T-helper 2 cell treated with Interferon-gamma antibody and Interleukin-4, amounts not matched to agents 5 μg/mL and 100 μg/mL, for 36 hours (primary cell): ENCODE measurements at regions not wholly inside any gene's neighbourhood (a gene's known extent, or its start where the extent isn't known, plus 50 kb on each side); places are given as distances from the start of the nearest gene placed in this dataset.
"Not testable (repeated sequence)": the region's sequence is repeated elsewhere in the genome, so short reads cannot be mapped to it uniquely, and the experiment has no call there.

Source experiments
- DNase-seq: peaks from one replicate; pipeline ENCODE4 v3.0.0; 2021; ENCODE audit warnings: low spot score
- H3K27ac Mint-ChIP-seq: one replicate; pipeline ENCODE4 v1.8.0; 2021; ENCODE audit warnings: mild to moderate bottlenecking, mixed read lengths
- H3K27me3 Mint-ChIP-seq: one replicate; pipeline ENCODE4 v1.8.0; 2021; ENCODE audit warnings: low read depth, mixed read lengths
- H3K36me3 Mint-ChIP-seq: one replicate; pipeline ENCODE4 v1.8.0; 2021; ENCODE audit warnings: low read depth, mixed read lengths
- H3K4me1 Mint-ChIP-seq: one replicate; pipeline ENCODE4 v1.8.0; 2021; ENCODE audit warnings: low read depth, mixed read lengths
- H3K4me3 Mint-ChIP-seq: one replicate; pipeline ENCODE4 v1.8.0; 2022; ENCODE audit warnings: mild to moderate bottlenecking, moderate library complexity, mixed read lengths
- H3K9me3 Mint-ChIP-seq: one replicate; pipeline ENCODE4 v1.8.0; 2021; ENCODE audit warnings: mixed read lengths

DNA sequence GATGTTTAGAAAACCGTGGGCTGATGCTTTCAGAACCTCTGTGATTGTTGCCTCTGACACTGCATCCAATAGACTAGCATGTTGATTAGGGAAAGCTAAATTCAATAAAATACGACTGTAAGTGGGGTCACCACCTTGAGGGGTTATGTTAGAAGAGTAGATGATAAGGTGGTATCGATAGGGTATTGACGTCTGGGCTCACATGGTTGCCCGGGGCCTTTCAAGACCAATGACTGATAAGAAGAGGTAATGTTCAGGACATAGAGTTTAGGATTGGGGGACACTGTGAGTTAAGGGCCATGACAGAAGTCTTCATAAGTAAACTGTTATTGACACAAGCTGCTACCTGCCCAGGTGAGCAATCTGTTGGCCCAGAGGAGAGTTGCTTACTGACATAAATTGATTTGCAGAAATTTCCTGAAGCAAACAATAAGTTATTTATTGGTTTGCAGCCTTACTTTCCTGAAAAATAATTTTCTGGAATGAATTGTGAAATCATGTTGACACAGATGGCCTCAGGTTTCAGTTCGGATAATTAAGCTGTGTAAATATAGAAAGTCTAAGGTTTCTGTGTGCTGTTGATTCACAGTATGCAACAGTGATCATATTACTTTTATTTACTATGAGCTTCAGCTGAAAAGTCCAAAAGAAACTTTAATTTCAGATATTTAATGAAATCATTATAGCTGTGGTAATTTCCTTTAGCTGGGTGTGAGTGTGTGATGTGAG lies 289.9 kb upstream of the PRSS16 start:
- H3K9me3 Mint-ChIP-seq, H3K4me1 Mint-ChIP-seq, H3K27me3 Mint-ChIP-seq, DNase-seq, H3K36me3 Mint-ChIP-seq: not testable (repeated sequence)
- Mint-ChIP-seq H3K4me3 (peak overlapping the region; percentile 86), H3K27ac (peak overlapping the region; percentile 58)

DNA sequence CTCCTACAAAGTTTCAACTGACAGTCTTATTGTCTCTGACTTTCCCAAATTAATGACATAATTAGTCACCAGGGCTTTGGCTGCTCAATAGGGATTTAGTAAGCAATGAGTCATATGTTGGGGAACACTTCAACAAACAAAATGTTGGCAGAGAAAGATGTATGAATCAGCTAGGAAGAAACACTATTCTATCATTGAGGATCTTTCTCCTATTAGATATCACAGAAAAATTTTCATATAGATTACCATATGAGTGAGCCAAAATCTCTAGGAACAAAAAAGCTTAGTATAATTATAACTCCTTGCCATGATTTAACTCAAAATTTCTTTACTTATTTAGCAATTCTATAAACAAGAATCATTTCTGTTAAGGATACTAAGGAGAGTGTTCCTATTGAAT lies 286.3 kb upstream of the PRSS16 start:
- not testable (repeated sequence) for H3K9me3 Mint-ChIP-seq, H3K27ac Mint-ChIP-seq, DNase-seq, H3K4me1 Mint-ChIP-seq, H3K36me3 Mint-ChIP-seq, H3K4me3 Mint-ChIP-seq, H3K27me3 Mint-ChIP-seq

- peaks cover 5% of the 10 kb centered on the region for H3K27me3 Mint-ChIP-seq
- no peaks in the 10 kb centered on the region for H3K4me1 Mint-ChIP-seq
- H3K9me3 Mint-ChIP-seq: no peaks in the 10 kb centered on the region
- no peak overlapping the region for H3K27ac Mint-ChIP-seq
- DNase-seq: no peak
- H3K36me3 Mint-ChIP-seq: no peaks in the 10 kb centered on the region
- no peak overlapping the region for H3K4me3 Mint-ChIP-seq
Observed at GRCh38 chr6:27002447-27002846, 245.1 kb upstream of the PRSS16 start.

- no peak for DNase-seq
- Mint-ChIP-seq H3K27me3 (peaks cover 5% of the 10 kb centered on the region), H3K27ac (no peak overlapping the region), H3K4me1 (no peaks in the 10 kb centered on the region), H3K36me3 (no peaks in the 10 kb centered on the region), H3K4me3 (no peak overlapping the region), H3K9me3 (peaks cover 3% of the 10 kb centered on the region)
Observed at GRCh38 chr6:27007020-27007419, 240.5 kb upstream of the PRSS16 start.

- DNase-seq, H3K4me3 Mint-ChIP-seq, H3K4me1 Mint-ChIP-seq, H3K27me3 Mint-ChIP-seq, H3K36me3 Mint-ChIP-seq, H3K9me3 Mint-ChIP-seq, H3K27ac Mint-ChIP-seq: not testable (repeated sequence)
Observed at GRCh38 chr6:27008613-27009012, 238.9 kb upstream of the PRSS16 start.

DNA sequence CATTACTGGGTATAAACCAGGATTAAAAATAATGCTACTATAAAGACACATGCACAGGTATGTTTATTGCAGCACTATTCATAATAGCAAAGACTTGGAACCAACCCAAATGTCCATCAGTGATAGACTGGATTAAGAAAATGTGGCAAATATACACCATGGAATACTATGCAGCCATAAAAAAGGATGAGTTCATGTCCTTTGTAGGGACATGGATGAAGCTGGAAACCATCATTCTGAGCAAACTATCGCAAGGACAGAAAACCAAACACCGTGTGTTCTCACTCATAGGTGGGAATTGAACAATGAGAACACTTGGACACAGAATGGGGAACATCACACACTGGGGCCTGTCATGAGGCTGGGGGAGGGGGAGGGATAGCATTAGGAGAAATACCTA lies 233.4 kb upstream of the PRSS16 start:
- peaks cover 23% of the 10 kb centered on the region for H3K9me3 Mint-ChIP-seq
- H3K36me3 Mint-ChIP-seq, H3K27ac Mint-ChIP-seq, H3K4me1 Mint-ChIP-seq, H3K4me3 Mint-ChIP-seq, H3K27me3 Mint-ChIP-seq, DNase-seq: not testable (repeated sequence)

- DNase-seq: no peak
- Mint-ChIP-seq H3K27me3 (peaks cover 12% of the 10 kb centered on the region), H3K9me3 (peaks cover 23% of the 10 kb centered on the region), H3K4me3 (no peak overlapping the region), H3K4me1 (peaks cover 3% of the 10 kb centered on the region), H3K36me3 (no peaks in the 10 kb centered on the region), H3K27ac (no peak overlapping the region)
Observed at GRCh38 chr6:27016689-27017088, 230.8 kb upstream of the PRSS16 start.

- H3K36me3 Mint-ChIP-seq, H3K27ac Mint-ChIP-seq, DNase-seq, H3K4me1 Mint-ChIP-seq, H3K4me3 Mint-ChIP-seq: not testable (repeated sequence)
- peaks cover 23% of the 10 kb centered on the region for H3K9me3 Mint-ChIP-seq
- peaks cover 18% of the 10 kb centered on the region for H3K27me3 Mint-ChIP-seq
Observed at GRCh38 chr6:27018401-27018800, 229.1 kb upstream of the PRSS16 start.

- Mint-ChIP-seq H3K4me3 (peak overlapping the region; percentile 80), H3K9me3 (peaks cover 18% of the 10 kb centered on the region), H3K36me3 (no peaks in the 10 kb centered on the region), H3K27me3 (peaks cover 25% of the 10 kb centered on the region), H3K4me1 (peaks cover 3% of the 10 kb centered on the region), H3K27ac (no peak overlapping the region)
- DNase-seq: peak; percentile 30
Observed at GRCh38 chr6:27019651-27020552, 227.6 kb upstream of the PRSS16 start.

- Mint-ChIP-seq H3K27me3 (peaks cover 28% of the 10 kb centered on the region), H3K4me3 (peak overlapping the region; percentile 80), H3K27ac (no peak overlapping the region), H3K4me1 (peaks cover 3% of the 10 kb centered on the region), H3K36me3 (no peaks in the 10 kb centered on the region), H3K9me3 (peaks cover 12% of the 10 kb centered on the region)
- DNase-seq: no peak
Observed at GRCh38 chr6:27020553-27020880, 227.0 kb upstream of the PRSS16 start.

DNA sequence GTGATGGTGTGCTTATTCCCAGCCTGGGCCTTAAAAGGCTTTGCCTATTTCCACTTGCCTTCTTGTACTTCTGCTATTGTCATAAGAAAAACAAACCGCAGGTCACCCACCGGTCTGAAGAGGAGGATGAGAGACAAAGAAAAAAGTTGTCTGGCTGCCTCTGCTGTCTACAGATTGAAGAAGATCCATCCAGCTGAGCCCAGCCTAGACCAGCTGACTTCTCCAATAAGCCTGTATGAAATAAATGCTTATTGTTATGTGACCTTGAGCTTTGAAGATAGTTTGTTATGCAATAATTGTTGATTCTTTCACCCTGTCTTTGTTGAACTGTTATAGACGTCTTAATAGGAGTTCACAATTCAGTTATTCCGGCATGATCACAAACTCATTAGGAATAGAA lies 223.8 kb upstream of the PRSS16 start:
- Mint-ChIP-seq H3K4me3 (no peak overlapping the region), H3K27ac (no peak overlapping the region), H3K27me3 (peaks cover 34% of the 10 kb centered on the region), H3K4me1 (peaks cover 3% of the 10 kb centered on the region), H3K36me3 (no peaks in the 10 kb centered on the region), H3K9me3 (no peaks in the 10 kb centered on the region)
- DNase-seq: no peak

DNA sequence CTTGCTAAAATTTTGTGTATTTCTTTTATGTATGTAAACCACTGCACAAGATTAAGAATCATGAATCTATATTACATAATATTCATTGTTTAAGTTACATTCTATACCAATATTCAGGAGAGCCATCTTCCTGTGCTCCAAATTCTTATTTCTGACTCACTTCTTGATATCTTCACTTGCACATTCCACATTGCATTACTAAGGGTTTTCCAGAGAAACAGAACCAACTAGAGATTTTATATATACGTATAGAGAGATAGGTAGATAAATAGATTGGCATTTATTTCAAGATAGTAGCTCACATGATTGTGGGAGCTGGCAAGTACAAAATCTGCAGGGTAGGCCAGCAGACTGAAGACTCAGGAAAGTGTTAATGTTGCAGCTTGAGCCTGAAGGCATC lies 222.2 kb upstream of the PRSS16 start:
- no peaks in the 10 kb centered on the region for H3K36me3 Mint-ChIP-seq
- H3K4me1 Mint-ChIP-seq: peaks cover 2% of the 10 kb centered on the region
- peaks cover 27% of the 10 kb centered on the region for H3K27me3 Mint-ChIP-seq
- H3K4me3 Mint-ChIP-seq: no peak overlapping the region
- no peaks in the 10 kb centered on the region for H3K9me3 Mint-ChIP-seq
- H3K27ac Mint-ChIP-seq: no peak overlapping the region
- no peak for DNase-seq

DNA sequence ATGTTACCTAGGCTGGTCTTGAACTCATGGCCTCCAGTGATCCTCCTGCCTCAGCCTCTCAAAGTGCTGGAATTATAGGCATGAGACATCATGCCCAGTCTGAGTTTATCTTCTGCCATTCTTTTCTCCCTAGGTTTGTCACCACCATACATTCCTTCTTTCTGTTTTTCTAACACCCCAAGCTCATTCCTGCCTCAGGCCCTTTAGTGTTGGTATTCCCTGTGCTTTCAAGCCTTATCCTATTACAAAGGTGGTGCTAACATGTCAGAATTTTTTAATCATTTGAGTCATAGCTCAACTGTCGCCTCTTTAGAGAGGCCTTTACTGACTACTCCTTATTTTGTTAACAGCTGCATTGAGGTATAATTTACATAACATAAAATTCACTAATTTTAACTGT lies 221.1 kb upstream of the PRSS16 start:
- Mint-ChIP-seq H3K36me3 (no peaks in the 10 kb centered on the region), H3K4me1 (no peaks in the 10 kb centered on the region), H3K4me3 (no peak overlapping the region), H3K27ac (no peak overlapping the region), H3K9me3 (no peaks in the 10 kb centered on the region), H3K27me3 (peaks cover 22% of the 10 kb centered on the region)
- no peak for DNase-seq

- H3K27ac Mint-ChIP-seq: no peak overlapping the region
- no peaks in the 10 kb centered on the region for H3K4me1 Mint-ChIP-seq
- no peaks in the 10 kb centered on the region for H3K36me3 Mint-ChIP-seq
- DNase-seq: no peak
- no peak overlapping the region for H3K4me3 Mint-ChIP-seq
- H3K9me3 Mint-ChIP-seq: no peaks in the 10 kb centered on the region
- peaks cover 13% of the 10 kb centered on the region for H3K27me3 Mint-ChIP-seq
Observed at GRCh38 chr6:27031302-27031701, 216.2 kb upstream of the PRSS16 start.
